Nephron progenitor cell (in vitro differentiated cells): ENCODE measurements at regions not wholly inside any gene's neighbourhood (a gene's known extent, or its start where the extent isn't known, plus 50 kb on each side); places are given as distances from the start of the nearest gene placed in this dataset.

Experiments
- DNase-seq: peaks from one replicate; pipeline ENCODE4 v3.0.0; 2021
- H3K27ac Mint-ChIP-seq: 2 replicates; pipeline ENCODE4 v1.8.0; 2021; ENCODE audit warnings: mild to moderate bottlenecking, moderate library complexity, mixed read lengths
- H3K27me3 Mint-ChIP-seq: 2 replicates; pipeline ENCODE4 v1.8.0; 2021; ENCODE audit warnings: mild to moderate bottlenecking, low read depth, mixed read lengths; ENCODE audit not compliant: poor library complexity
- H3K36me3 Mint-ChIP-seq: 2 replicates; pipeline ENCODE4 v1.8.0; 2021; ENCODE audit warnings: low read depth, mixed read lengths
- H3K4me1 Mint-ChIP-seq: 2 replicates; pipeline ENCODE4 v1.8.0; 2021; ENCODE audit warnings: mixed read lengths
- H3K4me3 Mint-ChIP-seq: 2 replicates; pipeline ENCODE4 v1.8.0; 2021; ENCODE audit warnings: mild to moderate bottlenecking, moderate library complexity, mixed read lengths
- H3K9me3 Mint-ChIP-seq: 2 replicates; pipeline ENCODE4 v1.8.0; 2021; ENCODE audit warnings: mild to moderate bottlenecking, moderate library complexity, mixed read lengths
- TF ChIP-seq, protein P1 (sequence below): fragments of 200-600 bp; sonication (generic); IDR thresholded peaks from 2 replicates; pipeline ENCODE4 v1.5.0; 2021; ENCODE audit warnings: antibody characterized with exemption

DNA sequence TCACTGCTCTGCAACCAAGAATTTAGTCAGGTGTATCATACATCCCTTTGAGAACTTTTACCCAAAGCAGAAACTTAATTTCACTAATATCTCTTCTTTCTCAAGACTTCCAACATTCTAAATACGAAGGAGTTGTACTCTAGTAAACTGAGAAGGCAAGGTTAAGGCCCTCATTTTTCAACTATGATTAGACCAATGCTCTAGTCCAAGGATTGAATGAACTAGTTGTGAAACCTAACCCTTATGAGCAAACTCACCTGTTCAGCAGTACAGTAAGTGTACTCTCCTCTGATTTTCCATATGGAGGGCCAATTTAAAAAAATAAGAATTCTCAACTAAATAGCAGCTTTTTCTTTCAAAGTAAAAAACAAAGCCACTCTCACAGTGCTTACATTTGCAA, 180.0 kb upstream of the C11orf58 start:
- Mint-ChIP-seq H3K9me3 (no peaks in the 10 kb centered on the region), H3K4me1 (no peaks in the 10 kb centered on the region), H3K36me3 (no peaks in the 10 kb centered on the region), H3K4me3 (no peak overlapping the region), H3K27ac (no peak overlapping the region), H3K27me3 (peaks cover 17% of the 10 kb centered on the region)
- DNase-seq, result no peak
- TF ChIP-seq, protein P1, sequence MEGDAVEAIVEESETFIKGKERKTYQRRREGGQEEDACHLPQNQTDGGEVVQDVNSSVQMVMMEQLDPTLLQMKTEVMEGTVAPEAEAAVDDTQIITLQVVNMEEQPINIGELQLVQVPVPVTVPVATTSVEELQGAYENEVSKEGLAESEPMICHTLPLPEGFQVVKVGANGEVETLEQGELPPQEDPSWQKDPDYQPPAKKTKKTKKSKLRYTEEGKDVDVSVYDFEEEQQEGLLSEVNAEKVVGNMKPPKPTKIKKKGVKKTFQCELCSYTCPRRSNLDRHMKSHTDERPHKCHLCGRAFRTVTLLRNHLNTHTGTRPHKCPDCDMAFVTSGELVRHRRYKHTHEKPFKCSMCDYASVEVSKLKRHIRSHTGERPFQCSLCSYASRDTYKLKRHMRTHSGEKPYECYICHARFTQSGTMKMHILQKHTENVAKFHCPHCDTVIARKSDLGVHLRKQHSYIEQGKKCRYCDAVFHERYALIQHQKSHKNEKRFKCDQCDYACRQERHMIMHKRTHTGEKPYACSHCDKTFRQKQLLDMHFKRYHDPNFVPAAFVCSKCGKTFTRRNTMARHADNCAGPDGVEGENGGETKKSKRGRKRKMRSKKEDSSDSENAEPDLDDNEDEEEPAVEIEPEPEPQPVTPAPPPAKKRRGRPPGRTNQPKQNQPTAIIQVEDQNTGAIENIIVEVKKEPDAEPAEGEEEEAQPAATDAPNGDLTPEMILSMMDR, result no peak

DNA sequence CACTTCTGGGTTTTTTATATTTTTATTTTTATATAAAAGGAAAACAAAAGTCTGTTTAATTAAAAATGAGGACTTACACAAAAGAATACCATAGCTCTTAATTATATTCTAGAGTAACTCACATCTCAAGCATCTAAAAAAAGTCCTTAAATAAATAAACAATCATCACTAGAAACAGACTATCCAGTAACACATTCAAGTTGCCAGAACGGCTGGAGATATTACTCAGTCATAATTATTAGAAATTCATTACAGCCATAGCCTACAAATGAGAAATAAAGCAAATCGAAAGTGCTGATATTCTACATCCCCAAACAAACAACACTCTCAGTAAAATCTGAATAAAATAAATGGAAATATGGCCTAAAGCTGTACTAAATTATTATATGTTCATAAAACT, 182.5 kb upstream of the C11orf58 start:
- Mint-ChIP-seq H3K27me3 (peaks cover 4% of the 10 kb centered on the region), H3K4me3 (no peak overlapping the region), H3K9me3 (no peaks in the 10 kb centered on the region), H3K36me3 (no peaks in the 10 kb centered on the region), H3K4me1 (no peaks in the 10 kb centered on the region), H3K27ac (no peak overlapping the region)
- TF ChIP-seq, protein P1, result no peak
- no peak for DNase-seq

DNA sequence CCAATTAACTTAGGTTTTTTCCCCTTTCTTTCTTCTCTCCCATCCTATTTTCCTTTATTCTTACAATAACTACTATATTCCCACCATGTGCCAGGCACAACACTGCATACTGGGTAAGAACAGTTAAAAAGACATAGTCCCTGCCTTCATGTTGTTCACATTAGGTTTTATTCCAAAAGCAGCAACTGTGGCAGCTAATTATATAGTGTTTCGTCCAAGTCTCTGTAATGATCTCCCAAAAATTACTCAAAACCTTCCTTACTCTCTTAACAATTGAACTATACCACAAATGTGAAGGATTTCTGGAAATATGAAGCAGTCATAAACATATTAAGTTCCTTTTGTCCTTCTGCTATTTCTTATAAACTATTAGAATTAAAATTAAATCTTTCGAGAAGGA, 184.1 kb upstream of the C11orf58 start:
- no peaks in the 10 kb centered on the region for H3K4me1 Mint-ChIP-seq
- TF ChIP-seq, protein P1, result no peak
- H3K9me3 Mint-ChIP-seq, result peaks cover 4% of the 10 kb centered on the region
- no peaks in the 10 kb centered on the region for H3K36me3 Mint-ChIP-seq
- peak overlapping the region; percentile 47 for H3K27ac Mint-ChIP-seq
- peaks cover 4% of the 10 kb centered on the region for H3K27me3 Mint-ChIP-seq
- H3K4me3 Mint-ChIP-seq, result no peak overlapping the region
- no peak for DNase-seq

DNA sequence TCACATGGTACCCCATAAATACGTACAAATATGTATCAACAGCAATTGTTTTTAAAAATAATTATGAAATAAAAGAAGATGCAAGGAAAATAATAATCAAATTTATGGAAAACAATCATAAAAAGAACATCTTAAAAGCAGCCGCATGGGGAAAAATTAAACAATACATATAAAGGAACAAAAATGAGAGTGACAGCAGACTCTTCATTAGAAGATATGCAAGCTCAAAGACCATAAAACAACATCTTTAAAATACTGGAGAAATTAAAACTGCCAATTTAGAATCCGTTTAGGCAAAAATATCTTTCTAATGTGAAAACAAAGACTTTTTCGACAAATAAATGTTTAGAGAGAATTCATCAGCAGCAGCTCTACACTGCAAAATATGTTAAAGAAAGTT, 190.6 kb upstream of the C11orf58 start:
- DNase-seq, result no peak
- Mint-ChIP-seq H3K4me1 (no peaks in the 10 kb centered on the region), H3K27ac (no peak overlapping the region), H3K9me3 (peaks cover 23% of the 10 kb centered on the region), H3K4me3 (no peak overlapping the region), H3K36me3 (peaks cover 5% of the 10 kb centered on the region), H3K27me3 (no peaks in the 10 kb centered on the region)
- TF ChIP-seq, protein P1, result no peak

DNA sequence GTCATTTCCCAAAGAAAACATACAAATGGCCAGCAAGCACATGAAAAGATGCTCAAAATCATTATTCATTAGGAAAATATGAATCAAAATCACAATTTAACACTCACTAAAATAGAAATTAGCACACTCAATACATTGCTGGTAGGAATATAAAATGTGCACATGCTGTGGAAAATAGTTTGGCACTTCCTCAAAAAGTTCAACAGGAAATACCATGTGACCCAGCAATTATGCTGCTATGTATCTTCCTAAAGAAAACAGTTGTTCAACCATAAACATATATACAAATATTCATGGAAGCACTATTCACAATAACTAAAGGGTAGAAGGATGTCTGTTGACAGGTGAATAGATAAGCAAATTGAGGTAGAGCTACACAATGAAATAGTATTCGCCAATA, 187.3 kb upstream of the SOX6 start:
- Mint-ChIP-seq H3K9me3 (peaks cover 52% of the 10 kb centered on the region), H3K4me3 (no peak overlapping the region)
- TF ChIP-seq, protein P1, result no peak

DNA sequence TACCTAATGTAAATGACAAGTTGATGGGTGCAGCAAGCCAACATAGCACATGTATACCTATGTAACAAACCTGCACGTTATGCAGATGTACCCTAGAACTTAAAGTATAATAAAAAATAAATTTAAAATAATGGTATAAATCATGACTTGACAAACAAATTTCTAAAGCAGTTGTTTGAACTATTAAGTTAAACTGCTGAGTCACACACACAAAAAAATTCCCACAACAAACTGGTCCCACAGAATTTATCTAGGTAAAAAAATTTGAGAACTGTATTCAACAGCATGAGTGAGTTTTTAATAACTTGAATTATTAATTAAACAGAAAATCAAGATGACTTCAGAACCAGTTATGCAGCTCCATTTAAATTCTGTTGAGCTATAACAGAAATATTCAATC, 186.0 kb upstream of the SOX6 start:
- H3K36me3 Mint-ChIP-seq, result peaks cover 2% of the 10 kb centered on the region
- TF ChIP-seq, protein P1, result no peak
- H3K27ac Mint-ChIP-seq, result no peak overlapping the region
- no peaks in the 10 kb centered on the region for H3K4me1 Mint-ChIP-seq
- DNase-seq, result no peak
- no peak overlapping the region for H3K4me3 Mint-ChIP-seq
- peaks cover 44% of the 10 kb centered on the region for H3K9me3 Mint-ChIP-seq
- H3K27me3 Mint-ChIP-seq, result no peaks in the 10 kb centered on the region

More for the DNA sequence above, 187.3 kb upstream of the SOX6 start:
- Mint-ChIP-seq H3K4me1 (no peaks in the 10 kb centered on the region), H3K27ac (no peak overlapping the region), H3K36me3 (peaks cover 5% of the 10 kb centered on the region), H3K27me3 (no peaks in the 10 kb centered on the region)
- no peak for DNase-seq
